ENCODE measurements at regions not wholly inside any gene's neighbourhood (a gene's known extent, or its start where the extent isn't known, plus 50 kb on each side); places are given as distances from the start of the nearest gene placed in this dataset.

DNA sequence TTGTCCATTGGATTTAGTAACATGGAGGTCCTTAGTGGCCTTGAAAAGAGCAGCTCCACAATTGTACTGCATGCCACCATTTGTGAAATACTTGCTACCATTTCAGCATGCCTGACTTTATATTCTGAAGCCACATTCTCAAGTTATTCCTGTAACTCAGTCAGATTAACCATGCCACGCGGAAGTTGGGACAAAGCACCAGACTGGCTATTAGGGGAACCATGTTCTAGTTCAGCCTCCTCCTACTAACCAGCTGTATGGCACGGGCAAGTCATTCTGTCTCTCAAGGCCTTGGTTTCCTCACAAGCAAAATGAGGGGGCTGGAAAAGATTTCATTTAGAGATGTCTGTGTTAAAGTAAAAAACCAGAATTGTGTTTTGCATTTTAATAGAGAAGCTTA lies 418.0 kb downstream of the PLK2 start:
- no peak for TF ChIP-seq POLR2A (IDR thresholded peaks at IDR 0.05)
- TF ChIP-seq, protein P1, sequence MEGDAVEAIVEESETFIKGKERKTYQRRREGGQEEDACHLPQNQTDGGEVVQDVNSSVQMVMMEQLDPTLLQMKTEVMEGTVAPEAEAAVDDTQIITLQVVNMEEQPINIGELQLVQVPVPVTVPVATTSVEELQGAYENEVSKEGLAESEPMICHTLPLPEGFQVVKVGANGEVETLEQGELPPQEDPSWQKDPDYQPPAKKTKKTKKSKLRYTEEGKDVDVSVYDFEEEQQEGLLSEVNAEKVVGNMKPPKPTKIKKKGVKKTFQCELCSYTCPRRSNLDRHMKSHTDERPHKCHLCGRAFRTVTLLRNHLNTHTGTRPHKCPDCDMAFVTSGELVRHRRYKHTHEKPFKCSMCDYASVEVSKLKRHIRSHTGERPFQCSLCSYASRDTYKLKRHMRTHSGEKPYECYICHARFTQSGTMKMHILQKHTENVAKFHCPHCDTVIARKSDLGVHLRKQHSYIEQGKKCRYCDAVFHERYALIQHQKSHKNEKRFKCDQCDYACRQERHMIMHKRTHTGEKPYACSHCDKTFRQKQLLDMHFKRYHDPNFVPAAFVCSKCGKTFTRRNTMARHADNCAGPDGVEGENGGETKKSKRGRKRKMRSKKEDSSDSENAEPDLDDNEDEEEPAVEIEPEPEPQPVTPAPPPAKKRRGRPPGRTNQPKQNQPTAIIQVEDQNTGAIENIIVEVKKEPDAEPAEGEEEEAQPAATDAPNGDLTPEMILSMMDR (IDR thresholded peaks at IDR 0.05) = no peak

Measured in lower leg skin (tissue), 3 donors.